ENCODE measurements at regions not wholly inside any gene's neighbourhood (a gene's known extent, or its start where the extent isn't known, plus 50 kb on each side); places are given as distances from the start of the nearest gene placed in this dataset.

DNA sequence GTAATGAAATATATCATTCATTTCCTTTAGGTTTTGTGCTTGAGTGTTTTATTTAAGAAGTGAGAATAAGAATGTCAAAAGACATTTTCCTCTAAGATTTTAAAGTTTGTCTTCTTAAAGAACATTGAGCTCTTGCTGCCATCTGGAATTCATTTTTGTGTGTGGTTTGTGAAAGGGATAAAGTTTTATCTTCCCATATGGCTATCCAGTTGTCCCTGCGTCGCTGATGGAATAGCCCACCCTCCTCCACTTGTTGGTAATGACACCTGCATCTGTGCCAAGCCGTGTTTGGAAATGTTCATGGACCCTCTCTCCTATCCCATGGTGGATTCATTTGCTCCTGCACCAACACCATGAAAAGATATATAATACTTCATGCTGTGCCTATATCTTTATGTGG, 901.5 kb downstream of the BRD1 start (continued):
- TF ChIP-seq BRCA1 (CRISPR knock-in tag; IDR thresholded peaks at IDR 0.05) (no peak), FOSL2 (CRISPR knock-in tag; IDR thresholded peaks at IDR 0.05) (no peak), ZNF768 (CRISPR knock-in tag; IDR thresholded peaks at IDR 0.05) (no peak)
- TF ChIP-seq, protein P1, sequence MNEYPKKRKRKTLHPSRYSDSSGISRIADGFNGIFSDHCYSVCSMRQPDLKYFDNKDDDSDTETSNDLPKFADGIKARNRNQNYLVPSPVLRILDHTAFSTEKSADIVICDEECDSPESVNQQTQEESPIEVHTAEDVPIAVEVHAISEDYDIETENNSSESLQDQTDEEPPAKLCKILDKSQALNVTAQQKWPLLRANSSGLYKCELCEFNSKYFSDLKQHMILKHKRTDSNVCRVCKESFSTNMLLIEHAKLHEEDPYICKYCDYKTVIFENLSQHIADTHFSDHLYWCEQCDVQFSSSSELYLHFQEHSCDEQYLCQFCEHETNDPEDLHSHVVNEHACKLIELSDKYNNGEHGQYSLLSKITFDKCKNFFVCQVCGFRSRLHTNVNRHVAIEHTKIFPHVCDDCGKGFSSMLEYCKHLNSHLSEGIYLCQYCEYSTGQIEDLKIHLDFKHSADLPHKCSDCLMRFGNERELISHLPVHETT (CRISPR knock-in tag; conservative IDR thresholded peaks at IDR 0.05): no peak

GRCh38 chr22:48925450-48925849, 902.2 kb downstream of the BRD1 start:
- Histone ChIP-seq H3K9ac (ENCODE audit: insufficient read depth, low read depth, low read length) (no peak overlapping the region), H3K9me3 (ENCODE audit: low read length) (no peaks in the 10 kb centered on the region), H2AFZ (ENCODE audit: low read length) (no peak overlapping the region), H3K27me3 (ENCODE audit: control insufficient read depth in 1 of 2, insufficient read depth in 2 of 2, low read length in 2 of 2) (peaks cover 6 to 24% of the 10 kb centered on the region in 2 experiments; a peak in 4 of 5 replicates), H4K20me1 (ENCODE audit: insufficient read depth, low read length) (no peaks in the 10 kb centered on the region), H3K79me2 (ENCODE audit: insufficient read depth, low read length) (no peaks in the 10 kb centered on the region), H3K4me2 (ENCODE audit: low read depth, low read length) (no peak overlapping the region), H3K27ac (ENCODE audit: extremely low read length, insufficient read depth, low read length) (no peak overlapping the region), H3K4me1 (ENCODE audit: insufficient read depth, low read length) (peaks cover 22% of the 10 kb centered on the region), H3K4me3 (replicated peaks in 1 of 3; ENCODE audit: insufficient read depth in 1 of 3, low read depth in 2 of 3, low read length in 3 of 3) (no peak overlapping the region), H3K36me3 (replicated peaks in 1 of 2; ENCODE audit: control insufficient read depth in 1 of 2, insufficient read depth in 2 of 2, low read length in 2 of 2) (no peaks in the 10 kb centered on the region)
- TF ChIP-seq, protein P2, sequence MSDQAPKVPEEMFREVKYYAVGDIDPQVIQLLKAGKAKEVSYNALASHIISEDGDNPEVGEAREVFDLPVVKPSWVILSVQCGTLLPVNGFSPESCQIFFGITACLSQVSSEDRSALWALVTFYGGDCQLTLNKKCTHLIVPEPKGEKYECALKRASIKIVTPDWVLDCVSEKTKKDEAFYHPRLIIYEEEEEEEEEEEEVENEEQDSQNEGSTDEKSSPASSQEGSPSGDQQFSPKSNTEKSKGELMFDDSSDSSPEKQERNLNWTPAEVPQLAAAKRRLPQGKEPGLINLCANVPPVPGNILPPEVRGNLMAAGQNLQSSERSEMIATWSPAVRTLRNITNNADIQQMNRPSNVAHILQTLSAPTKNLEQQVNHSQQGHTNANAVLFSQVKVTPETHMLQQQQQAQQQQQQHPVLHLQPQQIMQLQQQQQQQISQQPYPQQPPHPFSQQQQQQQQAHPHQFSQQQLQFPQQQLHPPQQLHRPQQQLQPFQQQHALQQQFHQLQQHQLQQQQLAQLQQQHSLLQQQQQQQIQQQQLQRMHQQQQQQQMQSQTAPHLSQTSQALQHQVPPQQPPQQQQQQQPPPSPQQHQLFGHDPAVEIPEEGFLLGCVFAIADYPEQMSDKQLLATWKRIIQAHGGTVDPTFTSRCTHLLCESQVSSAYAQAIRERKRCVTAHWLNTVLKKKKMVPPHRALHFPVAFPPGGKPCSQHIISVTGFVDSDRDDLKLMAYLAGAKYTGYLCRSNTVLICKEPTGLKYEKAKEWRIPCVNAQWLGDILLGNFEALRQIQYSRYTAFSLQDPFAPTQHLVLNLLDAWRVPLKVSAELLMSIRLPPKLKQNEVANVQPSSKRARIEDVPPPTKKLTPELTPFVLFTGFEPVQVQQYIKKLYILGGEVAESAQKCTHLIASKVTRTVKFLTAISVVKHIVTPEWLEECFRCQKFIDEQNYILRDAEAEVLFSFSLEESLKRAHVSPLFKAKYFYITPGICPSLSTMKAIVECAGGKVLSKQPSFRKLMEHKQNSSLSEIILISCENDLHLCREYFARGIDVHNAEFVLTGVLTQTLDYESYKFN (CRISPR knock-in tag; conservative IDR thresholded peaks at IDR 0.05): no peak
- TF ChIP-seq, protein P3, sequence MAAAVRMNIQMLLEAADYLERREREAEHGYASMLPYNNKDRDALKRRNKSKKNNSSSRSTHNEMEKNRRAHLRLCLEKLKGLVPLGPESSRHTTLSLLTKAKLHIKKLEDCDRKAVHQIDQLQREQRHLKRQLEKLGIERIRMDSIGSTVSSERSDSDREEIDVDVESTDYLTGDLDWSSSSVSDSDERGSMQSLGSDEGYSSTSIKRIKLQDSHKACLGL (CRISPR knock-in tag; IDR thresholded peaks at IDR 0.05): no peak
- no peak for TF ChIP-seq ZNF12 (CRISPR knock-in tag; IDR thresholded peaks at IDR 0.05)
- no peak for TF ChIP-seq NAIF1 (CRISPR knock-in tag; IDR thresholded peaks at IDR 0.05; ENCODE audit: borderline replicate concordance)
- no peak for TF ChIP-seq TFDP2 (CRISPR knock-in tag; IDR thresholded peaks at IDR 0.05)
- TF ChIP-seq TGIF2 (CRISPR knock-in tag; IDR thresholded peaks at IDR 0.05): no peak
- TF ChIP-seq ZNF10 (CRISPR knock-in tag; IDR thresholded peaks at IDR 0.05; ENCODE audit: borderline replicate concordance, low read depth): no peak
- no peak for TF ChIP-seq RORA (CRISPR knock-in tag; IDR thresholded peaks at IDR 0.05)
- TF ChIP-seq ASH2L (IDR thresholded peaks at IDR 0.05; ENCODE audit: insufficient read length, low read depth, low read length): no peak
- no peak for FAIRE-seq
- 3% methylated on average over 3 of the region's 5 CpGs for WGBS (ENCODE audit: low lambda C conversion rate)
- in situ Hi-C loops (cut with HindIII; ENCODE audit: extremely low pct_ligation_motif_present, low pct_unique_long_range_greater_than_20kb): no loop called here
- intact Hi-C loops (cut with micrococcal nuclease; ENCODE audit: unreplicated experiment): no loop called here
- no peak for DNase-seq (ENCODE audit: low spot score)
- ATAC-seq: no peak
- CTCF ChIA-PET (ENCODE audit: low intra/inter-chr PET ratio, low total read pairs): no interaction called here
- BruUV-seq (replicated peaks): no TSS peak
- POLR2A ChIA-PET: no interaction called here

Measured in HepG2 (cell line).